Skin of body (tissue), 1 donor: ENCODE measurements at regions not wholly inside any gene's neighbourhood (a gene's known extent, or its start where the extent isn't known, plus 50 kb on each side); places are given as distances from the start of the nearest gene placed in this dataset.

Experiments
- DNase-seq: peaks from one replicate; lab custom pipeline; 2025; lab: John Stamatoyannopoulos, UW

GRCh38 chr7:136179154-136179553 is 202.0 kb upstream of the MTPN start:
- no peak for DNase-seq

DNA sequence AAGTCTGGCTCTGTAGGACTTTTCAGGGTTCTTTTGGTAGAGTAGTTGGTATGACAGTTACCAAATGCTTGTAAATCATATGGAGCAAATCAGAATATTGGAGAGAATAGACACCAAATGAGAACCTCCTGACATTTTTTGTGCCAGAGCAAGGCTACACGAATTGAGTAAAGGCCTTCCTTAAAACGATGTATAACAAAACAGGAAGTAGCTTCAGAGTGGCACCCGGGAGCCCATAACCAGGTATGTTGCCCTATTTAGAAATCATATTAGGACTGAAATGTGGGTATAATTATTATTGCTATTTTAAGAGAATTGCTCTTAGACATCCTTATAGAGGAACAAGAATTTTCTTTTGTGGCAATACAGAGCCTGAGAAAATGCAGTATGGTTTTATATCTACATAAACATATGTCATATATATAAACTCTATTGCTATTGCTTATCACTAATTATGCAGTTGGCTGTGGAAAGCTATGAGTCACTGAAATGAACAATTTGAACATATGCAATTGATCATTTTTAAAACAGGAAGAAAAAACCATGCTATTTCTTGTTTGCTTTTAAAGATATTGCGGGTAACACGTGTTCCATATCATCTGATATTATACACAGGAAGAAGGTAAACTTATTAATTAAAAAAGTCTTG is 197.4 kb upstream of the MTPN start:
- DNase-seq, result no peak

DNA sequence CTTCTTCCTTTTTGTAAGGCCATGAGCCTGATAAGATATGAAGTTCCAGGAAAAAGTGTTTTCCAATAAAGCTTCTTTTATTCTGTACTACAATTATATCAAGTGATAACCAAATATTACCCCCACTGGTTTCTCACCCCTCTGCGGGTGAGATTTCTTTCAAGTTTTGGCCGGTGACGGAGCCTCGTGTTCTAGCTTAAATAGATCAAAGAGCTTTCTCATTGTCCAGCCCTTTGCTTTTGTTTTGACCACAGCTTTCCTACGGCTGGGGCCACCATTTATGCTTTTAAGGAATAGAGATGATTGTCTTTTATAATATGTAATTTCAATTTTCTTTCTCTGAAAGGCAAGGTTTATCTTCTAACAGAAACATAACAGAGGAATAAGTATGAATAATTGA is 196.7 kb upstream of the MTPN start:
- no peak for DNase-seq

DNA sequence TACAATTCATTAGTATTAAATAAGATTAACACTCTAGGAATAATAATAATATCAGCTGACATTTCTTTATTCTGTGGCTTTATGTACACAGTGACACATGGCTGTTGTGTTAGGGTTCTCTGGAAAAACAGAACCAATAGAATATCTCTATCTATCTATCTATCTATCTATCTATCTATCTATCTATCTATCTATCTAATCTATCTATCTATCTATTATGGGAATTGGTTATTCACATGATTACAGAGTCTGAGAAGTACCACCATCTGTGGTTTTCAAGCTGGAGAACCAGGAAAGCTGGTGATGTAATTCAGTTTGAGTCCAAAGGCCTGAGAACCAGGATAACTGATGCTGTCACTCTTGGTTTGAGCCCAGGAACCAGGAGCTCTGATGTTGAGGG is 194.1 kb upstream of the MTPN start:
- DNase-seq, result no peak

GRCh38 chr7:136168821-136169220 is 191.7 kb upstream of the MTPN start:
- no peak for DNase-seq

GRCh38 chr7:136167991-136168390 is 190.8 kb upstream of the MTPN start:
- DNase-seq, result no peak

DNA sequence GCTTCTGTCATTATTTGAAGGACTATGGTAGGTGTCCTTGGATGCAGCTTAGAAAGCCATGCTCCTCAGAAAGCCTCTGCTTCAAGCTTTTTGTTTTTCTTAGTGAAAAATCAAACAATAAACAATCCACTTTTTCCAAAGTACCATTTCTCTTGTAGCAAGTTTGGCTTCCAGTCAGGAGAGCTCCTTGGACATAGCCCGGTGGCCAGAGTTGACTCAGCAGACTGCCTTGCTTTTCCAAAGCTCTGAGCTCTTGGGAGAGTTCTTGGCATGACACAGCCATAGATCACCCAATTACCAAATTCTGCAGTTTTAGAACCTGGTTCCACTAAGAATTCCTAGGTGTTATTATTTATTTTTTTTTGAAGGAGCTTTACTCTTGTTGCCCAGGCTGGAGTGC is 189.4 kb upstream of the MTPN start:
- no peak for DNase-seq

- no peak for DNase-seq
Measured at GRCh38 chr7:136163340-136163801, 186.2 kb upstream of the MTPN start.

GRCh38 chr7:136150311-136150710 is 173.2 kb upstream of the MTPN start:
- no peak for DNase-seq

GRCh38 chr7:136148920-136149319 is 171.8 kb upstream of the MTPN start:
- DNase-seq, result no peak

DNA sequence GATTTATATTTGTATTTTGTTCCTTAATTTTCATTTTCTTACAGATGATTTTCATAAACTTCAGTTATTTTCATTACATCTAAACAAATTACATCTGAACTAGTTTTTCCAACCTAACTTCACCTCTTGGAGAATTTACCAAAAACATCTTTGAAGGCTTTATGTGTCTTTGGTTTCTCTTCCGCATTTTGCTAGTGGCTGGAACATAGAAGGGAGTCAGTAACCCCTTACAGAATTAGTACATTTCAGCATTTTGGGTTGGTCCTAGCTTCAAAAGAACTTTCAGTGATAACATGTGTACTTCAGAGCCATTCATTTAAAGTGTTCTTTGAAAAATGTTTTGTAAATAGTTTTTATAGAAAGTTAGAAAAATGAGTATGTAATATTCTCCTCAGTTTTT is 169.8 kb upstream of the MTPN start:
- DNase-seq, result no peak

DNA sequence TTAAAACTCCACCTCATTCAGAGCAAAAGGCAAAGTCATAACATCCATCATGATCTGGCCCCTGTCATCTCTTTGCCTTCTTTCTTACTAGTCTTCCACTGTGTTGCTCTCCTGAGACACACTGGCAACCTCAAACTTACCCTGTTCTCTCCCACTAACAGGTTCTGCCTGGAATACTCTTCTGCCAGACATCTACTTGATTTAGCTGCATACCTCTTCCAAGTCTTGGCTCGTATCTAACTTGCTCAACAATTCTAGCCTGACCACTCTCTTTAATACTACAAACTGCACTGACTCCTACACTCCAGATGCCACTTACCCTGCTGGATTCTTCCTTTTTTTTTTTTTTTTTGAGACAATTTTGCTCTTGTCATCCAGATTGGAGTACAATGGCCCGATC is 167.0 kb upstream of the MTPN start:
- no peak for DNase-seq

DNA sequence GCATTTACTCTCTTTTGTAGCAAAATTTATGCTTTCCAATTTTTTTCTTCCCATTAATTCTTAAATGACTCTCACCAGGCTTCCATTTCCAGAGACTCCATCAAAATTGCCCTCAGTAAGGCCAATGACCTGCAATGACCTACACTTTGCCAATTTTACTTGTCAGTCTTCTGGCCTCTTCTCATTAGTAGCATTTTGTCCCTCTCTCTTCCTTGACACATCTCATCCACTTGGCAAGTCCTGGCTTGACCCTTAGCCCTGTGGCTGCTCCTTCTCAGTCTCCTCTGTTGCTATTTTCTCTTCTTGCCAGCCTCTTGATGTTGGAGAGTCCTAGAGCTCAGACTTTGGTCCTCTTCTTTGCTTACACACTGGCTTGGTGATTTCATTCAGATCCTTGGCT is 166.1 kb upstream of the MTPN start:
- no peak for DNase-seq

DNA sequence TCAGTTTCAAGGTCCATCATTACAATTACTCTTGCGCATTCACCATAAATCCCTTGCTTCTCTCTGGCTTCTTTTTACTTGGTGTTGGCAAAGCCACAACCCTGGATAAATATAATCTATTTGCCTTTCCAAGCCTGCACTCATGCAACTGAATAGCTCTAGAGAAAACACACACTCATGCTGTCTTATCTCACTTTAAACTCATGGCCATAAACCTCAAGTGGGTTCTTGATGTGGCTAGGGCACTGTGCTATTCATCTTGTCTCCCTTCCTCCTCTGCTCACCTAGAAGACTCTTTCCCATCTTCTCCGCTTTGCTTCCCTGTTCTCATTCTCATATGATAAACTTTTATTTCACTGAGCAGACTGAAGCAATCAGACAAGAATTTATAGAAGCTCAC is 165.4 kb upstream of the MTPN start:
- no peak for DNase-seq

DNA sequence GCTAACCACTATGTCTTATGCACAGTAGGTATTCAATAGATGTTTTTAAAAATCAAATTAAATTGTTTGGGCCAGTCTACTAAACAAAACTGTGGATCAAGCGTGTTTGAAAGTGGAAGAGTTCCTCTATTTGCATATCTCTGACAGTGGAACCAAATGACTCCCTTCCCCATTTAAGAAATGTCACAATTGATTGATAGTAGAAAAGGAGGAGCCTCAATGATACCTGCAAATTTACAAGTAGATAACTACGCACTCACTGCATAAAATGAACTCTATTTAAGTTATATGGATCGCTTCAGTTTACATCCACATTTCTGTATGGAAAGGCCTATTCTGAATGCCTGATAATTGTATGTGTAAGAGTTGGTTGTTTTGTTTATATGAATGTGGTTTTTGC is 163.3 kb upstream of the MTPN start:
- no peak for DNase-seq

DNA sequence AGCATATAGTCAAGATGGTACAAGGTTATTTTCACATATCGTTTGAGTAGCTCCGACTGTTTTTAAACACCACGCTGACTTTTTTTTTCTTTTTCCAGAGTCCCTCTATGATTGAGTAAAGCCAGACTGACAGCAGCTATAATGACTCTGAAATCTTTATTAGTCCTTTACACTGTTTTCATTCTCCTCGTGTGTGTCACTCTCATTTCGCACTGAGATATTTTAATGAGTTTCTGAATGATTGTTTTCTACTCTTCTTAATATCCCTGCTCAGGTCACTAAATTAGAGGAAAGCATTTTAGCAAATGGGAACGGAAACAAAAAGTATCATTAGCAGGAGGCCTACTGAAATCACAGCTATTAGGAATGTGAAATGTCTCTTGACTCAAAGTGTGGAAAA is 162.3 kb upstream of the MTPN start:
- no peak for DNase-seq

- no peak for DNase-seq
Measured at GRCh38 chr7:136138991-136139390, 161.8 kb upstream of the MTPN start.

DNA sequence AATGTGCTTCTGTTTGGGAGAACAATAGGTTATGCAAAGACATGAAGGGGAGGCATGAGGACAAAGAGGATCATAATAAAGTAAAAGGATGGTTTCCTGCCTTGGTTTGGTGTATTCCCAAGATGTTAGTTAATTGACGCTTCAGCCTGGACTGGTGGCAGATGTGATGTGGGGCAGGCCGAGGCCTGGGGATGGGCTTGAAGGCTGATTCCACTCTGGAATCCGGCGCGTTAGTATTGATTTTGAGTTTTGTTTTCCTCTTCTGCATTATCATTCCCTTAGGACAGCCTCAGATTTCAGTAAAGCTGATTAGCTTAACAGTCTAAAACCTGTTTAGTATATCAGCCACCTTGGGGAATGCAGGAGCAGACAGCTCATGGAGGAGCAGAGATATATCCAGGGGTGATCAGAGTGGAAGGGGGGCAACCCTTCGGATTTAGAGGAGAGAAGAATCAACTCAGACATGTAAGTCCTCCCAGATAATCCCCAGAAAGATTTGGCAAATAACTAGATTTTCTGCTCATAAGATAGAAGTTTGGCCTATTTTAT is 159.8 kb upstream of the MTPN start:
- no peak for DNase-seq

DNA sequence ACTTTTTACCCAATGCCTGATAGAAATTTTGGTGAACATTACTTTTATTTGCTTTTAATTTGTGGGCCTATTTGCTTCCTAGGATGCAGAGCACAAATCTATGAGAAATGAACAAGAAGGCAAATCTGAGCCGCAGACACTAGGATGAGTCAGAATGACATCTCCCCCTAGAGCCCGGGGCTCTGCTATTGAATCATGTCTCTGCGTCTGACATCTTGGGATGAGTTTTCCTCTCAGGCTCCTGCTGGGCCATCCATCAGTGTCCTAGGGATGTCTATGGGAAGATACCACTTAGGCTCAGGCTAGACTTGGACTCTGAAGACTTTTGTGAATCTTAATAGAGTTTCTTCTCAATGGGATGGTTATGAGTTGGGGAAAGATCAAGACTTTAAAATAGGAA is 157.3 kb upstream of the MTPN start:
- DNase-seq, result no peak

DNA sequence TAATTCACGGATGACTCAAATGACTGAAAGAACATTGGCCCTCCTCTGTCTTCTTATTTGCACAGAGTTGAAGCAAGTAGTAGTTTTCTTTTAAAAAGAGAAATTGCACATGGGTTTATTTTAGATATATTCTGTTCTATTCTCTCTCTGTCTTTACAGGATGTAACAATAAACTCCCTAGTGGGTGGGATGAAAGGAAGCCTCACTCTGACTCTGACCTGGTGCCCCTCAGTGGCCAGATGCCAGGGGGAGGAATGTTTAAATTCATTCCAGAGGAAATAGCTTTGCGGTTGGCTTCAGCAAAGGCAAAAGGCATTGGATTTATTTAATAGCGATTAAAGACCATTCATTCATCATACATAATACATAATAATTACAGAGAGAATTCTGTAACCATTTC is 156.4 kb upstream of the MTPN start:
- DNase-seq, result no peak

DNA sequence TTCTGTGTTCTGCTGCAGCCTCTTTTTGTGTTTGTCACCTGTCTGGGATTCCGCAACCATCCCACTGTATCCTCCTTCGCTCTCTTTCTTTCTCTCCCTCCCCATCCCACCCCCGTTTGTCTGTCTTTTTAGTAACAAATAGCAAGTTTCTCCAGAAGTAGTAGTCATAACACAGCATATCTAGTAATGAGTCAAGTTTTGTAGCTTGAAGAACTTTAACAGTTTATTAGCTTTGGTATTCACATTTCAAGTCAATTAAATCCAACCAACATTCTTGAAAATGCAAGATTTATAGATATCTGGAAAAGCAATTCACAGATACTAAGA is 154.1 kb upstream of the MTPN start:
- no peak for DNase-seq

DNA sequence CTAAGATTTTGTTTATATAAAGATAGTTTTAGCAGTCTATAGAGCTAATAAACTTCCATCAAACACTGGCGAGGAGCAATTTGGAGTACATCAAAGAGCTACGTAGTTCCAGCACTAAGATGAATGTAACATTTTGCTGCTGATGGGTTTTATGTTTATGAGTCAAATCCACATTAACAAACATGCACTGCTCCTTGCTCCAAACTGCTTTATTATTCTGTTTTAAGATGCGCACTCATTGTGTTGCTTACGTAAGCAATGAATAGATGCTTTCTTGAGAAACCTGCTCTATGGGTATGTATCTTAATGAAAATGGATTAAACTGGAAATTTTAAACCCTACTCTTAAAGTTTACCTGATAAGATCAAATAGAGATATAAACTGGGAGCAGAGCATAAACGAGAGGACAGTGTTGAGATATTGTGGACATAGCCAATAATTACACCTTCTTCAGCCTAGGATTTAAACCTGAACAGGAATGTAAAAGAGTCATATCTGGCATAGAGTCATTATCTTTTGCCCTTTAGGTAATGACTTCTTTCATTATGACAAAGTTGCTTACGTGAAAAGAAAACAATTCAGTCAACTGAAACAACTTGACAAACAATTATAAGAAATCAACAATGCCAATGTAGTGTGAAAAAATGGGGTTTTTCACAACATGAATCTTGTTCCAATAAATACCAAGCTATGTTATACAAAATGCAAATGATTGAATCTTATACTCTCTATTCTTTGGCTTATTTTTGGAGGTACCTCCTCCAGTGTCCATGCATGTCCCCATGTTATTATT is 153.5 kb upstream of the MTPN start:
- no peak for DNase-seq

DNA sequence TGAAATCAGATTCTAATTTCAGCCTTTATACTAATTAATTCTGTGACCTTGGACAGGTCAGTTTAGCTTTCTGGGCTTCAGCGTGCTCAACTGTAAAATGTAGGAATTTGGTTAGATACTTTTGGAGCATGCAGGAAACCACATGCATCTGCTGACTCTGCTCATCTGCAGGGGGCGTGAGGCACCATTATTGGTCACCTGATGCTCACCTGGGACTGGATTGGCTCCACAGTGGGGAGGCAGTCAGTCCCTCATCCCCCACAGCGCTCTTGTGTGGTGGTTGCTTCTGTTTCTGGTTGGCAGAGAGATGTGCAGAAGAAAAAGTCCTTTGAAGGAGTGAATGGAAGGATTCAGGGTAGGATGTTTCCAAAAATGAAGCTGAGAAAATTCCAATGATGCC is 150.9 kb upstream of the MTPN start:
- DNase-seq, result no peak
